Nephron progenitor cell (in vitro differentiated cells): ENCODE measurements at regions not wholly inside any gene's neighbourhood (a gene's known extent, or its start where the extent isn't known, plus 50 kb on each side); places are given as distances from the start of the nearest gene placed in this dataset.

Experiments used
- DNase-seq: peaks from one replicate; pipeline ENCODE4 v3.0.0; 2021
- H3K27ac Mint-ChIP-seq: 2 replicates; pipeline ENCODE4 v1.8.0; 2021; ENCODE audit warnings: mild to moderate bottlenecking, moderate library complexity, mixed read lengths
- H3K27me3 Mint-ChIP-seq: 2 replicates; pipeline ENCODE4 v1.8.0; 2021; ENCODE audit warnings: mild to moderate bottlenecking, low read depth, mixed read lengths; ENCODE audit not compliant: poor library complexity
- H3K36me3 Mint-ChIP-seq: 2 replicates; pipeline ENCODE4 v1.8.0; 2021; ENCODE audit warnings: low read depth, mixed read lengths
- H3K4me1 Mint-ChIP-seq: 2 replicates; pipeline ENCODE4 v1.8.0; 2021; ENCODE audit warnings: mixed read lengths
- H3K4me3 Mint-ChIP-seq: 2 replicates; pipeline ENCODE4 v1.8.0; 2021; ENCODE audit warnings: mild to moderate bottlenecking, moderate library complexity, mixed read lengths
- H3K9me3 Mint-ChIP-seq: 2 replicates; pipeline ENCODE4 v1.8.0; 2021; ENCODE audit warnings: mild to moderate bottlenecking, moderate library complexity, mixed read lengths
- TF ChIP-seq, protein P1 (sequence below): fragments of 200-600 bp; sonication (generic); IDR thresholded peaks from 2 replicates; pipeline ENCODE4 v1.5.0; 2021; ENCODE audit warnings: antibody characterized with exemption

- Mint-ChIP-seq H3K4me1 (peaks cover 21% of the 10 kb centered on the region), H3K27me3 (peaks cover 5% of the 10 kb centered on the region), H3K9me3 (no peaks in the 10 kb centered on the region), H3K4me3 (no peak overlapping the region), H3K27ac (no peak overlapping the region), H3K36me3 (no peaks in the 10 kb centered on the region)
- TF ChIP-seq, protein P1, sequence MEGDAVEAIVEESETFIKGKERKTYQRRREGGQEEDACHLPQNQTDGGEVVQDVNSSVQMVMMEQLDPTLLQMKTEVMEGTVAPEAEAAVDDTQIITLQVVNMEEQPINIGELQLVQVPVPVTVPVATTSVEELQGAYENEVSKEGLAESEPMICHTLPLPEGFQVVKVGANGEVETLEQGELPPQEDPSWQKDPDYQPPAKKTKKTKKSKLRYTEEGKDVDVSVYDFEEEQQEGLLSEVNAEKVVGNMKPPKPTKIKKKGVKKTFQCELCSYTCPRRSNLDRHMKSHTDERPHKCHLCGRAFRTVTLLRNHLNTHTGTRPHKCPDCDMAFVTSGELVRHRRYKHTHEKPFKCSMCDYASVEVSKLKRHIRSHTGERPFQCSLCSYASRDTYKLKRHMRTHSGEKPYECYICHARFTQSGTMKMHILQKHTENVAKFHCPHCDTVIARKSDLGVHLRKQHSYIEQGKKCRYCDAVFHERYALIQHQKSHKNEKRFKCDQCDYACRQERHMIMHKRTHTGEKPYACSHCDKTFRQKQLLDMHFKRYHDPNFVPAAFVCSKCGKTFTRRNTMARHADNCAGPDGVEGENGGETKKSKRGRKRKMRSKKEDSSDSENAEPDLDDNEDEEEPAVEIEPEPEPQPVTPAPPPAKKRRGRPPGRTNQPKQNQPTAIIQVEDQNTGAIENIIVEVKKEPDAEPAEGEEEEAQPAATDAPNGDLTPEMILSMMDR = no peak
- DNase-seq = no peak
These were observed 262.0 kb upstream of the FOXQ1 start for GRCh38 chr6:1049900-1050299.

- H3K4me3 Mint-ChIP-seq = no peak overlapping the region
- TF ChIP-seq, protein P1 = no peak
- H3K36me3 Mint-ChIP-seq = no peaks in the 10 kb centered on the region
- H3K27ac Mint-ChIP-seq = no peak overlapping the region
- DNase-seq = no peak
- peaks cover 5% of the 10 kb centered on the region for H3K27me3 Mint-ChIP-seq
- peaks cover 28% of the 10 kb centered on the region for H3K4me1 Mint-ChIP-seq
- no peaks in the 10 kb centered on the region for H3K9me3 Mint-ChIP-seq
These were observed 262.7 kb upstream of the FOXQ1 start for GRCh38 chr6:1049170-1049569.

- no peak for DNase-seq
- H3K27me3 Mint-ChIP-seq = peaks cover 8% of the 10 kb centered on the region
- H3K4me3 Mint-ChIP-seq = no peak overlapping the region
- no peak overlapping the region for H3K27ac Mint-ChIP-seq
- peaks cover 35% of the 10 kb centered on the region for H3K4me1 Mint-ChIP-seq
- TF ChIP-seq, protein P1 = no peak
- no peaks in the 10 kb centered on the region for H3K9me3 Mint-ChIP-seq
- no peaks in the 10 kb centered on the region for H3K36me3 Mint-ChIP-seq
These were observed 263.8 kb upstream of the FOXQ1 start for GRCh38 chr6:1047981-1048541.

DNA sequence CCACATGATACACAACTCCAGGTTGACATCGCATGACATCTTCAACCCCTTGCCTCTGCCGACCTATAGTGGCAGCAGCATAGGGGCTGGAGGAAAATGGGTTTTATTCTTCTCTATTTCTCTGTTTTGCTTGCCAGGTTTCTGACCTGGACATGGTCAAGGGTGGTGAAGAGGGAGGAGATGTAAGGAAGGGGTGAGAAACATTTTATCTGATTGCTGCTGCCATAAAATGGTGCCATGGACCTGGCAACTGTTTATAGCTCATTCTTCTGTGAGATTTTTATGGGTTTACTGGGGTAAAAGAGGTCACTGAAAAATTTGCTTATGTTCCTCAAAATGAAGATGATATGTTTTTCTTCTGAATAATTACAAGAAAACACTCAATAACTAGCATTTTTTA, 266.7 kb upstream of the FOXQ1 start:
- peaks cover 13% of the 10 kb centered on the region for H3K27me3 Mint-ChIP-seq
- no peak for DNase-seq
- H3K4me1 Mint-ChIP-seq = peaks cover 37% of the 10 kb centered on the region
- no peak overlapping the region for H3K27ac Mint-ChIP-seq
- H3K9me3 Mint-ChIP-seq = peaks cover 6% of the 10 kb centered on the region
- no peaks in the 10 kb centered on the region for H3K36me3 Mint-ChIP-seq
- TF ChIP-seq, protein P1 = no peak
- H3K4me3 Mint-ChIP-seq = no peak overlapping the region

DNA sequence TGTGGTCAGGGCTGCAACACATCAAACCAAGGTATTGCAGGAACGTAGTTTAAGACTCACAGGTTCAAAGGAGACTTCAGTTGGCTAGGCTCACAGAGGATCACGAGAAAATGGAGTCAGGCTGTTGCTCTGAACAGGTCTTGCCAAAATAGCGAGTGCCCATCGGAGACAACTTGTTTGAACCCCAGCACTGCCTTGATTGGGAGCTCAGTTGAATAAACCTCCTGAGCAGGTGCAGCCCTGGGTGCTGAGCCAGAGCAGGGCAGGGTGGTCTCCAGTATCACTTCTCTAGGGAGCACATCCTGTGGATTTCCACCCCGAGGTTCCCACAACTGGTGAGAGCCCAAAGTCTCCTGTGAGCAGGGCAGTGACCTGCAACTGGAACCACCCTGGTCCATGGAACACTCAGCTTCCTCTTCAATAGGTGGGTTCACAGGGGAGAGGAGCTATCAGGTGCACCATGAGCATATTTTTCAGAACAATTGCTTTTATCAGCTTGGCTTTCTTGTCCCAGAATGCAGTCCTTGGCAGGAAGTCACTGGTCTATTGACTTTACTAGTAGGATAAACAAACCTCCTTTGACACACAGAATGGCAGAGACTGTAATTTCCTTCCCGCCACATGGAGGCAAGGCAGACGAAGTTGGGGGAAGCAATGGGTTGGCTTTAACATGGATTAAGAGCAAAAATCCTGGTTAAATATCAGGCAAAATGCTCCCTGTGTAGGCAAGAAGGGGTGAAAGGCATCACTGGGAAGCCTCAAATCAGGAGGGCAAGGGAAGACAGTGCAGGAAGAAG, 267.7 kb upstream of the FOXQ1 start:
- no peak for DNase-seq

More for the DNA sequence above, 267.7 kb upstream of the FOXQ1 start:
- Mint-ChIP-seq H3K27ac (no peak overlapping the region), H3K27me3 (peaks cover 16% of the 10 kb centered on the region), H3K4me3 (no peak overlapping the region), H3K4me1 (peaks cover 47% of the 10 kb centered on the region), H3K36me3 (no peaks in the 10 kb centered on the region), H3K9me3 (peaks cover 6% of the 10 kb centered on the region)
- TF ChIP-seq, protein P1 = no peak
